Renal pelvis (tissue), 1 donor: ENCODE measurements at regions not wholly inside any gene's neighbourhood (a gene's known extent, or its start where the extent isn't known, plus 50 kb on each side); places are given as distances from the start of the nearest gene placed in this dataset.

Experiments
- DNase-seq: peaks from one replicate; pipeline ENCODE4 v3.0.0-alpha.2; 2013

DNA sequence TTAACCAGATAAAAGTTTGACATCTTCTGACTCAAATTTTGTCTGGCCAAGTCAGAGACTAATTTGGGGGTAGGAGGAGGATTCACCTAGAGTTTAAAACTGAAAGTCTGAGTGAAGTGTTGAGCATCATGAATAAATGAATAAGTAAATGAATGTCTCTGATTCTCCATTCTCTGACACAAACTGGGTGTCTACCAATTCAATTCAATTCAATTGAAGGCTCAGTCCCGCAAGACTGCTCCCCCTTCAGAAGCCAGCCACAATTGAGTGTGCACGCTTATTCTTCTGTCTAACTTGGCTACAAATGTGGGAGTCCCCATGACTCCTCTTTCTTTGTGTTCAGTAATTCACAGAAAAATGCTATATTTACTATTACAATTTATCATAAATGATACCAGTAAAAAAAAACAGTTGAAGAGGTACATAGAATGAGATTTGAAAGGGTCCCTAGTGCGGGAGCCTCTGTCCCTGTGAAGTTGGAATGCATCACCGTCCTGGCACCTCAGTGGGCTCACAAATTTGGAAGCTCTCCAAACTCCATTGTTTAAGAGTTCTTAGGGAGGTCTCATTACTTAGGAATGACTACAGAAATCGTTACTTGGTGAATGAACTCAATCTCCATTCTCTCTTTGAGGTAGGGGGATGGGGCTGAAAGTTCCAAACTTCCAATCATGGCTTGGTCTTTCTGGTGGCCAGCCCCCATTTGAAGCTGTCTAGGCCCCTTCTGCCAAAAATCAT, 243.7 kb upstream of the PHYHIPL start:
- DNase-seq: no peak

DNA sequence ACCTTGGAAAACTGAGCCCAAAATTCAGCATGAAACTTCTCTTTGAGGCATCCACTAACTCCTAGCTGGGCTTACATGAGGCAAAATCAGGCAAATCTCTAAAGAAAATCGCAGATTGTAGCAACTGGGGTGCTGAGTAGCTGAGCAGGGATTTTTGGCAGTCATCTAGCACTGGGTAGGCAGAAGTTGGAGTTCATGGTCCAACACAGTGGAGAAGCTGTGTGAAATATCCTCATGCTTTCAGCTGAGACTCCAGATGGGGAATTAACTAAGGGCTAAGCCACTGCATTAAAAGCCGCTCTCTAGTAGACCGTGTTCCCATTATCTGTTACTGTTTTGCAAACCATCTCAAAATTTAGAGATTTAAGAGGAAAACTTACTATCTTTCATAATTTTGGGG, 240.1 kb upstream of the PHYHIPL start:
- no peak for DNase-seq

- no peak for DNase-seq
Measured at GRCh38 chr10:58937423-58937822, 239.0 kb upstream of the PHYHIPL start.

- DNase-seq: no peak
Measured at GRCh38 chr10:58942724-58943123, 233.7 kb upstream of the PHYHIPL start.

DNA sequence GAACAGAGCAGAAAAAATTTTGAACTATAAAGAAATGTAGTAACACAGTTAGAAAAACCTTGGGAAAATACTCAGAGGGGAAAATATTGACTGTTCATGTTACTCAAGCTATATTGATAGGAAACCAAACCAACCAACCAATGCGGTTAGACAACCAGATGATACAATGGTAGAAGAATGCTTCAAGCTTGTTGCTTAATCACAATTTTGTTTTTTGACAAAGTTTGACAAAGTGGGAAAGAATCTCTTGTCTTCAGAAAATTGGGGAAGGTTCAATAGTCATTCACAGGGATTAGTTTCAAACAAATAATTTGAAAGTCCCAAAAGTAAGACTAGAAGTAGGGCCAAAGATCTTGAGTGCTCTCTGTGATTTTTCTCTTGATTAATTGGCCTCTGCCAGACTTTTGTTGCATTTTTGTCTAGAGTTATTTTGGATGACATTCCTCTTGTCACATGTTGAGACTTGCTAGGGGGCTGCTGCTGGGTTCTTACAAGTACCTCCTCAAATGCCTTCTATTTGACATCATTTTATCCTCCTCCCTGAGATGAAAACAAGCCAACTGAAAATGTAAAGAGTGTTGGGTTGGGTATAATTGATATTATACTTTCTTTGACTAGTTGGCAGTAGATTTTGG, 233.1 kb upstream of the PHYHIPL start:
- no peak for DNase-seq

GRCh38 chr10:58943960-58944359, 232.5 kb upstream of the PHYHIPL start:
- DNase-seq: no peak

- DNase-seq: no peak
Measured at GRCh38 chr10:58948303-58948702, 228.1 kb upstream of the PHYHIPL start.

DNA sequence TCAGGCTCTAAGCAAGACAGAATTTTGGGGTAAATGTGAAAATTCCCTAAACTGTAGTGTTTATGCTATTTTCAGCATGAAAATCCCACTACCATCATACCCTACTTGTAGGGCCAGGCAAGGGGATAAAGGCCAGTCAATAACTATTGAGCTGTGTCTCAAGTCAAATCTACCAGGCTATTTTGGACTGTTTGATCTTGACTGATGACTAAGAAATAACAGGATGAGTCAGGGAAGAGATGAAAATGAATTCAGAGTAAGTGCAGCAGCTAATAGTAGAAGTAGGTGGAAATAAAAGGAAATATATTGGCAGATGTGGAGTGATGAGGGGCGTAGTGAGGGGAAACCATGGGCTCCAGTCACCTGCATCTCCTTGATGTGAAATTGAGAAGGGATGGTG, 225.8 kb upstream of the PHYHIPL start:
- no peak for DNase-seq

DNA sequence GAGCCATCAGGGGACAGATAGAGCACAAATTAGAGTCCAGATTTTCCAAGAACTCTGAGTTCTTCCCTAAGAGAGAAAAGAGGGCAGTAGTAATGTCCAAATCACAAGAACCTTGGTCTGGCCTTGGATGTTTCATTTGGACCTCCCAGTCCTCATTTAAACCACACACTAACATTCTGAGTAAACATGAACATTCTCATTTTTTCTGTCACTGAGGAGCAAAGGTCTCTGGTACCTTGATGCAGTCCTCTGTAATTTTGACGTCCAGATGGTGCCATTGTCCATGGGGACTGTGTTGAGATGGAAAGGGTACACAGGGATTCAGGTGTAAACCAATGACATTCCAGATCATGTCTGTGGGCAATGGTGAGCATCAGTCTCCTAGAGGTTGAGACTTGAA, 225.4 kb upstream of the PHYHIPL start:
- no peak for DNase-seq

GRCh38 chr10:58951746-58952145, 224.7 kb upstream of the PHYHIPL start:
- DNase-seq: no peak

DNA sequence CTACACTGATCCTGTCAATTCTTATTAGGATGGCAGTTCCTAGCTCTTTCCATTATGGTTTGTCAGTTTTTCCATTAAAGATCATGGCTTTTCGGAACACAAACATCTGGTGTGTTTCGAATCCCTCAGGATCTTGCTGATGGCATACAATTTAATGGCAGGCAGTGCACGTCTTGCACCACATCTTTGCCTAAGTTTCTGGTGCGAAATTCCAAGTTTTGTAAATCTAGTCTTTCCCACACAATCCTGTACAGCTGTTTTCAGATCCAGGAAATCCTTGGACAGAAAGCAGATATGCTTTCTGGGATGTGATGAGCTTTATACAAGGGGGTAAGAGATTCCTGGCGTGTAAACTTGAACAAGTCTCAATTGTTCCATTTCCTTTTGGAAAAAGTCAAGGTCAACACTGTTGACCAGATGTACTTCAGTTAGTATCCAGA, 224.3 kb upstream of the PHYHIPL start:
- DNase-seq: no peak

GRCh38 chr10:58952747-58953466, 223.5 kb upstream of the PHYHIPL start:
- DNase-seq: no peak

- DNase-seq: no peak
Measured at GRCh38 chr10:58954178-58954577, 222.3 kb upstream of the PHYHIPL start.

DNA sequence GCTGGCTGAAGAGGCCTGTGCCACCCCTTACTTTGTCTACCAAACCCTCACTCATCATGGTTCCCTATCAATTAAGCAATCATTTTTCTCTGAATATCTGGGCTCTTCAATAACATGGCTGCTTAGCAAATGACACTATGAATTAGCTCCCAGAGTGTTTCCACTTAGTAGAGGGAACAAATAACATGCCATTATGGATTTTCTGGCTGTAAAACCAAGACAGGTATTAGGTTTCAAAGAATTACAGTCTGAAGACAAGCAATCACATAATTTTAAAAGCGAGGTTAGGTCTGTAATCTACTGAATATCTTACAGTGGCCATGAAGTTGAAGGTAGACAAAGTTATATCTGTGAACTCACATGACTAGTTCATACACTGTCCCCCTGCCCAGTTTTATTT, 220.8 kb upstream of the PHYHIPL start:
- DNase-seq: no peak

DNA sequence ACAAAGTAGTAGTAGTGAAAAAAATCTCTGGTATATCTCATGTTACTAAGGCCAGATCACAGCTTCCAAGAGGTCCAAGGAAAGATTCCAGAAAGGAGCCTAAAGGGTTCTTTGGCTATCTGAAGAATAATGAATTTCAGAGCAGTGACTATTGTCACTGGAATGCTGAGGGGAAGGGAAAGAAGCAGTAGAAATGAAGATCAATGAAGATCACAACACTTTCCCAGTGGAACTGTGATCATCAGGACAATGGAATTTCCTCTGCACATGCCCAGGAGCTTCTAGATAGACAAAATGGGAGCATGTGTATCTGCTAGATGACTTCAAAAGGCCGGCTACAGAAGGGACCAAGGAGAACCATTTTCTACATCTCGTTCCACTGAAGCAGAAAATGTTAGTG, 219.5 kb upstream of the PHYHIPL start:
- no peak for DNase-seq

DNA sequence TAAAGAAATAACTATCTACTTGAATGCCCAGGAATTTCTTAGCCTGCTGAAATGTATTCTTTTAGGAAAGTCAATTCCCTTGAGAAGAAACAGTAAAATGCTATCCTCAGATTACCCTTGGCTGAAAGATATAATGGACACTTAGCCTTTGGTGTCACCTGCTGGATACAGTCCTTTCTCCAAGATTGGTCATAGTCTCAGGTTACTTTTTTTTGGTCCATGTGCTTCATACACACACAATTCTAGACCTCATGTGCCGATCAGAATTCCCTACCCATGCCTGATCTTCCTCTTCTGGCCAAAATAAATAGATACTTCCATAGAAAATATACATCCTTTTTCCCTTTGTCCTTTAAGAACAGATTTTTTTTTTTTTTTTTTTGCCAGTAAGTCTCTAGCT, 218.9 kb upstream of the PHYHIPL start:
- no peak for DNase-seq

GRCh38 chr10:58963101-58963534, 213.3 kb upstream of the PHYHIPL start:
- DNase-seq: no peak

DNA sequence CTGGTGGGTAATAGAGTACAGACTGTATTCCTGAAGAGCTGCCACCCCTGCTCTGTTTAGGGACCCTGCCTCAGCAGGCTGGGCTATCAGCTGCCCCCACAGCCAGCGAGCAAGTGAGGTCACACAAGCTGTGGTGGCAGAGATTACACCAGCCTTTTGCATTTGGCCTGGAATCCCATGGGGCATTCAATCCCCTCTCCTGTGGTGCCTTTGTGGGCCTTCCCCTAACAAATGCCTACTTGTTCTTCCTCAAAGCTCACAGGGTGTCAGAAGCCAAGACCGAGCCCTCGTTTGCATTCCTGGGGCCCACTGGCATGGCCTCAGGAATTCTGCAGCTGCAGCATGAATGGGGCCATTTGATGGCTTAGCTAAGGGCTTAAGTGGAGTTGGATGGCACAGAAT, 212.7 kb upstream of the PHYHIPL start:
- DNase-seq: no peak

DNA sequence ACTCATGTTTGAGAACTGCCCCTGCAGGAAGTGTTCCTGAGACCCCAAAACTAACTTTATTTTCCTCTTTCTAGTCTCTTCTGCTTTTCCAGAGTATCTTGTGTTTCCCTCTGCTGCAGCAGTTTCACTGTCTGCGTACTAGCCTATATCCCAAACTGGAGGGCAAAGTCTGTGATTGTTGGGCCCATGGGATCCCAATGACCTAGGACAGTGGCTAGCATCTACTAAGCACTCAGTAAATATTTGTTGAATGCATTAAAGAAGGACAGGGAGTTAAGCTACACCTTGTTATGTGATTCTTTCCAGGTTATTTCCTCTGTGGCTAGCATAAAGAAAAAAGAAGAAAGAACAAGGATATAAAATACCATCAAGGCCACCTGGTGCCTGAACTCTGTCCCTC, 210.6 kb upstream of the PHYHIPL start:
- no peak for DNase-seq

- no peak for DNase-seq
Measured at GRCh38 chr10:58967551-58968388, 208.7 kb upstream of the PHYHIPL start.

DNA sequence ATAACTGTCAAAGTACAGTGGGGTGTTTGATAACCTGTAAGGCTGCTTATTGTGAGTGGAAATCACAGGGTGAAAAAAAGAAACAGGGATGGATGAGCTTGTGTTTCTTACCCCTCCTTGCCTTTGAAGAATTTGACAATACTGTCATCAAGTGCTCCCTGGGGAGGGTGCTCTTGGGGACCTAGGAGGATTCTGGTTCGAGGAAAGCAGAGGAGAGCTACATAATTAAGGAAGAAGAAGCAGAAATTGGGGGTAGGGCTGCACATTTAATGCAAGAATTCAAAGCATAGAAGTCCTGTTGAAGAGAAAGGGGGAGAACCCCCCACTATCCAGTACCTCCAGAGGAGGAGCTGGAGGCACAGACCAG, 208.1 kb upstream of the PHYHIPL start:
- DNase-seq: no peak

GRCh38 chr10:58969576-58969975, 206.9 kb upstream of the PHYHIPL start:
- DNase-seq: no peak
